ENCODE measurements at regions not wholly inside any gene's neighbourhood (a gene's known extent, or its start where the extent isn't known, plus 50 kb on each side); places are given as distances from the start of the nearest gene placed in this dataset.
A peak's percentile ranks its signal among the peaks of the same experiment; 100 is the strongest.
"Not testable (repeated sequence)": the region's sequence is repeated elsewhere in the genome, so short reads cannot be mapped to it uniquely, and the experiment has no call there.

- not testable (repeated sequence) for H3K27me3 ChIP-seq (replicated peaks); H3K27ac ChIP-seq; DNase-seq (ENCODE audit: low read depth in 1 of 2, low spot score in 2 of 2); H3K4me3 ChIP-seq; H3K9me3 ChIP-seq (replicated peaks); H3K4me1 ChIP-seq (replicated peaks); H3K36me3 ChIP-seq
These were observed 88.3 kb upstream of the SIMC1 start for GRCh38 chr5:176149948-176150347.

- Histone ChIP-seq H3K36me3 (no peaks in the 10 kb centered on the region), H3K27ac (no peak overlapping the region), H3K4me3 (no peak overlapping the region), H3K4me1 (replicated peaks) (0 out of 2 replicates have a peak, but pooled peaks cover 6% of the 10 kb centered on the region), H3K27me3 (replicated peaks) (peaks cover 6% of the 10 kb centered on the region), H3K9me3 (replicated peaks) (no peaks in the 10 kb centered on the region)
- DNase-seq (ENCODE audit: low read depth in 1 of 2, low spot score in 2 of 2), result peak in 1 of 2 experiments; percentile 32
These were observed 86.9 kb upstream of the SIMC1 start for GRCh38 chr5:176151281-176151680.

- Histone ChIP-seq H3K9me3 (replicated peaks) (no peaks in the 10 kb centered on the region), H3K27me3 (replicated peaks) (peaks cover 7% of the 10 kb centered on the region; the same call in 1 of the 2 replicates), H3K4me3 (no peak overlapping the region), H3K27ac (no peak overlapping the region), H3K36me3 (no peaks in the 10 kb centered on the region), H3K4me1 (replicated peaks) (0 out of 2 replicates have a peak, but pooled peaks cover 6% of the 10 kb centered on the region)
- DNase-seq (ENCODE audit: low read depth in 1 of 2, low spot score in 2 of 2), result no peak
These were observed 85.9 kb upstream of the SIMC1 start for GRCh38 chr5:176152191-176152929.

- Histone ChIP-seq H3K4me3 (no peak overlapping the region), H3K4me1 (replicated peaks) (0 out of 2 replicates have a peak, but pooled peaks cover 6% of the 10 kb centered on the region), H3K36me3 (no peaks in the 10 kb centered on the region), H3K27ac (no peak overlapping the region), H3K27me3 (replicated peaks) (peaks cover 9% of the 10 kb centered on the region; the same call in 1 of the 2 replicates), H3K9me3 (replicated peaks) (no peaks in the 10 kb centered on the region)
- DNase-seq (ENCODE audit: low read depth in 1 of 2, low spot score in 2 of 2), result no peak
These were observed 85.3 kb upstream of the SIMC1 start for GRCh38 chr5:176152930-176153311.

GRCh38 chr5:176153741-176154140 is 84.5 kb upstream of the SIMC1 start:
- no peak overlapping the region for H3K27ac ChIP-seq
- no peak for DNase-seq (ENCODE audit: low read depth in 1 of 2, low spot score in 2 of 2)
- no peaks in the 10 kb centered on the region for H3K9me3 ChIP-seq (replicated peaks)
- H3K36me3 ChIP-seq, result no peaks in the 10 kb centered on the region
- no peak overlapping the region for H3K4me3 ChIP-seq
- H3K27me3 ChIP-seq (replicated peaks), result peaks cover 14% of the 10 kb centered on the region; the same call in 1 of the 2 replicates
- H3K4me1 ChIP-seq (replicated peaks), result 0 out of 2 replicates have a peak, but pooled peaks cover 6% of the 10 kb centered on the region

- no peak overlapping the region for H3K4me3 ChIP-seq
- H3K27me3 ChIP-seq (replicated peaks), result peaks cover 14% of the 10 kb centered on the region; the same call in 1 of the 2 replicates
- DNase-seq (ENCODE audit: low read depth in 1 of 2, low spot score in 2 of 2), result no peak
- H3K27ac ChIP-seq, result no peak overlapping the region
- no peaks in the 10 kb centered on the region for H3K9me3 ChIP-seq (replicated peaks)
- H3K36me3 ChIP-seq, result no peaks in the 10 kb centered on the region
- 0 out of 2 replicates have a peak, but pooled peaks cover 6% of the 10 kb centered on the region for H3K4me1 ChIP-seq (replicated peaks)
These were observed 83.4 kb upstream of the SIMC1 start for GRCh38 chr5:176154821-176155220.

GRCh38 chr5:176155922-176156359 is 82.3 kb upstream of the SIMC1 start:
- Histone ChIP-seq H3K36me3 (no peaks in the 10 kb centered on the region), H3K9me3 (replicated peaks) (no peaks in the 10 kb centered on the region), H3K4me1 (replicated peaks) (0 out of 2 replicates have a peak, but pooled peaks cover 6% of the 10 kb centered on the region), H3K4me3 (no peak overlapping the region), H3K27me3 (replicated peaks) (peaks cover 14% of the 10 kb centered on the region; the same call in 1 of the 2 replicates), H3K27ac (no peak overlapping the region)
- no peak for DNase-seq (ENCODE audit: low read depth in 1 of 2, low spot score in 2 of 2)

GRCh38 chr5:176157656-176158055 is 80.6 kb upstream of the SIMC1 start:
- Histone ChIP-seq H3K9me3 (replicated peaks) (no peaks in the 10 kb centered on the region), H3K27me3 (replicated peaks) (peaks cover 14% of the 10 kb centered on the region; the same call in 1 of the 2 replicates), H3K27ac (no peak overlapping the region), H3K4me3 (no peak overlapping the region), H3K4me1 (replicated peaks) (no peaks in the 10 kb centered on the region), H3K36me3 (no peaks in the 10 kb centered on the region)
- DNase-seq (ENCODE audit: low read depth in 1 of 2, low spot score in 2 of 2), result no peak

GRCh38 chr5:176161431-176161830 is 76.8 kb upstream of the SIMC1 start:
- Histone ChIP-seq H3K4me3 (no peak overlapping the region), H3K36me3 (no peaks in the 10 kb centered on the region), H3K27me3 (replicated peaks) (peaks cover 12% of the 10 kb centered on the region; the same call in 1 of the 2 replicates), H3K4me1 (replicated peaks) (no peaks in the 10 kb centered on the region), H3K9me3 (replicated peaks) (no peaks in the 10 kb centered on the region), H3K27ac (no peak overlapping the region)
- DNase-seq (ENCODE audit: low read depth in 1 of 2, low spot score in 2 of 2), result no peak

- H3K36me3 ChIP-seq, result no peaks in the 10 kb centered on the region
- peaks cover 7% of the 10 kb centered on the region; the same call in 1 of the 2 replicates for H3K27me3 ChIP-seq (replicated peaks)
- no peak for DNase-seq (ENCODE audit: low read depth in 1 of 2, low spot score in 2 of 2)
These were observed 76.0 kb upstream of the SIMC1 start for GRCh38 chr5:176162198-176162597.

GRCh38 chr5:176162888-176163287 is 75.3 kb upstream of the SIMC1 start:
- Histone ChIP-seq H3K4me1 (replicated peaks) (no peaks in the 10 kb centered on the region), H3K4me3 (no peak overlapping the region), H3K27me3 (replicated peaks) (peaks cover 5% of the 10 kb centered on the region; the same call in 1 of the 2 replicates), H3K36me3 (no peaks in the 10 kb centered on the region), H3K27ac (no peak overlapping the region), H3K9me3 (replicated peaks) (no peaks in the 10 kb centered on the region)
- DNase-seq (ENCODE audit: low read depth in 1 of 2, low spot score in 2 of 2), result no peak

More at GRCh38 chr5:176162198-176162597, 76.0 kb upstream of the SIMC1 start:
- Histone ChIP-seq H3K27ac (no peak overlapping the region), H3K9me3 (replicated peaks) (no peaks in the 10 kb centered on the region), H3K4me3 (no peak overlapping the region), H3K4me1 (replicated peaks) (no peaks in the 10 kb centered on the region)

GRCh38 chr5:176166427-176166826 is 71.8 kb upstream of the SIMC1 start:
- Histone ChIP-seq H3K27ac (no peak overlapping the region), H3K4me1 (replicated peaks) (no peaks in the 10 kb centered on the region), H3K4me3 (no peak overlapping the region), H3K27me3 (replicated peaks) (no peaks in the 10 kb centered on the region; the same call in 1 of the 2 replicates), H3K9me3 (replicated peaks) (no peaks in the 10 kb centered on the region), H3K36me3 (no peaks in the 10 kb centered on the region)
- no peak for DNase-seq (ENCODE audit: low read depth in 1 of 2, low spot score in 2 of 2)

GRCh38 chr5:176167800-176168199 is 70.4 kb upstream of the SIMC1 start:
- Histone ChIP-seq H3K27ac (no peak overlapping the region), H3K4me3 (no peak overlapping the region), H3K27me3 (replicated peaks) (no peaks in the 10 kb centered on the region; the same call in 1 of the 2 replicates), H3K36me3 (no peaks in the 10 kb centered on the region), H3K9me3 (replicated peaks) (no peaks in the 10 kb centered on the region), H3K4me1 (replicated peaks) (no peaks in the 10 kb centered on the region)
- no peak for DNase-seq (ENCODE audit: low read depth in 1 of 2, low spot score in 2 of 2)

GRCh38 chr5:176169393-176170063 is 68.7 kb upstream of the SIMC1 start:
- no peak overlapping the region for H3K4me3 ChIP-seq
- H3K27ac ChIP-seq, result no peak overlapping the region
- no peaks in the 10 kb centered on the region for H3K36me3 ChIP-seq
- no peaks in the 10 kb centered on the region for H3K9me3 ChIP-seq (replicated peaks)
- H3K27me3 ChIP-seq (replicated peaks), result peaks cover 2% of the 10 kb centered on the region; the same call in 1 of the 2 replicates
- no peak for DNase-seq (ENCODE audit: low read depth in 1 of 2, low spot score in 2 of 2)
- H3K4me1 ChIP-seq (replicated peaks), result no peaks in the 10 kb centered on the region

All from SJSA1 (cell line).